GM21390 (cell line): ENCODE measurements at regions not wholly inside any gene's neighbourhood (a gene's known extent, or its start where the extent isn't known, plus 50 kb on each side); places are given as distances from the start of the nearest gene placed in this dataset.

Experiments used
- ATAC-seq: cut with Tn5 transposase; IDR thresholded peaks from one replicate; pipeline ENCODE4 v1.9.1; 2021; ENCODE audit not compliant: unreplicated experiment

DNA sequence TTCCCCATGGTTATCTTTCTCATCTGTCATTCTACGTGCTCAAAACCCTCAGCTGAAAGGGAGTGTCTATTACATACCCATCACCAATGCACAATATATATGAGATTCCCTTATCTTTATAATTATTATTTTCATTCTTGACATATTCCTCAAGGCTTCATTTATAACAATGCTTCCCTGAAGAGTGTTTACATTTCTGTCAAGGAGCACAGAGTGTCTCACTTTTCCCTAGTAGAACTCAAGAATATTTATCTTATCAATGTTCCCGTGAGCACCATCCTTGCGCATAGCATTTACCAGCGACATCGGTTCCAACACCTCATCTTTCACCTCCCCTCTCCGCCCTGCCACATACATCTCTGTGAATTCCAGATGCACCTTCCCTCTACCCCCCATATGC is 250.6 kb downstream of the PLA2G4A start:
- ATAC-seq: no peak

DNA sequence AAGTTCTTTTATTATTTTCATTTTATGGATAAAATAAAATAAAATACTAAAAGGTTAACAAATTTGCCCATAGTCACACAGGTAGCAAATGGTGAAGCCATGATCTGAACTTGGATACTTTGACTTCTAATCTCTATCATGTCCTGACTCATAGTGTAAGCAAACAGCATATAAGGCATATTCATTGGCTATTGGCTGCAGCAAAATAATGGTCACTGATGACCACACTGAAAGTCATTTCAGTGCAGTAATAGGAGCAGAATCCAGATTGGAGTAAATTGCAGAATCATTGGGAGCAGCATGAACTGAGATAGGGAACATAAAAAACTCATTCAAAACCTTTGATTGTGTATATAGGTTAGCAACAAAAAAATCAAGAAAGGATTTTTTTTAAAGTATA is 262.9 kb downstream of the PLA2G4A start:
- no peak for ATAC-seq

DNA sequence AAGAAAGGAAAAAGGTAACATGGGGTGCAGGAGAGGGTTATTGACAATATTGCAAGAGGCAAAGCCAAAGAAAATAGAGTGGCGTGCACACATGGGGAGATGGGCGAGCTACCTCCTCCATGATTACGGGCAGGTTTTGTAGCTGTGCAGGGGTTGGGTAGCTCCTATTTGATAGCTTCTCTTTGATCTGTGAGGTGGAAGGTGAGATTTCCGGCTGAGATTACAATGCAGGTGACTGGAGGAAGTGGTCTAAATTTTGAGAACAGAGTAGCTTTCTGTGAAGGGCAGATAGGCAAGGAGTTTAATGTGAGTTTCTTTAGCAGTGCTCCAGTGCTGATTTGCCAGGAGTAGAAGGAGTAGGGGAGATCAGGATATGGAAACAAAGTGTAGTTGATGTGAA is 263.4 kb downstream of the PLA2G4A start:
- no peak for ATAC-seq

DNA sequence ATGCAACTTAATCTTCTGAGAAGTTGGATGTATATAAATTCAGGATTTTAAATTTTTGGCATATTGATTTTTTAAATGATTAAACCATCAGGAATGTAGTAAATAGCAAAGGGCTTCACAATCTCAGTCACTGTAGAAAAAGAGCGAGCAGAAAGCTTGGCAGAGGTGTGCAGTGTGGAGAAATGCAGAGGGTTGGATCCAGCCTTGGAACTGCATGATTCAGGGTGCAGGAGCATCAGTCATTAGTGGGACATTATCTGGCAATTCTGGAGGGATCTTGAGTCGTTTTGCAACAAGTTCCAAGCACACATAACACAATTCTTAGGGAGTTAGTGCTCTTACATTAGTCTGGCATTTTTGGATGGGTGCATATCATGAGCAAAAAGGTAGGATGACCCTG is 267.9 kb downstream of the PLA2G4A start:
- ATAC-seq: no peak

DNA sequence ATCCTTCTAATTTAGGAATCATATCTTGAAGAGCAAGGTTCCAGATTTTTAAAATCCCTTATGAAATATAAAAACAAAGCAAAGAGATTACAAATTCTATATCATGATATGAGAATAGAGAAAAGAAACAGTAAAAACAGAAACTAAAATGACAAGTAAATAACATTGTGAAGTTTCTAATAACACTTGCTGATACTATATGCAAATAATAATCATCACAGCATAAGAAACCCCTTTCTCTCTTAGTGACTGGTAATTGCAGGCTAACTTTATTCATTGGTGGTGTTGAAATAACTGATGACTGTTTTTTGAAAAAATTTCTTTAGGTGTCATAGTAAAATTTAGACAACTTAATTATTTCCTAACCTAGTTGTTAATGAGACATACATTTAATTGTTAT is 281.6 kb downstream of the PLA2G4A start:
- peak; percentile 61 for ATAC-seq

DNA sequence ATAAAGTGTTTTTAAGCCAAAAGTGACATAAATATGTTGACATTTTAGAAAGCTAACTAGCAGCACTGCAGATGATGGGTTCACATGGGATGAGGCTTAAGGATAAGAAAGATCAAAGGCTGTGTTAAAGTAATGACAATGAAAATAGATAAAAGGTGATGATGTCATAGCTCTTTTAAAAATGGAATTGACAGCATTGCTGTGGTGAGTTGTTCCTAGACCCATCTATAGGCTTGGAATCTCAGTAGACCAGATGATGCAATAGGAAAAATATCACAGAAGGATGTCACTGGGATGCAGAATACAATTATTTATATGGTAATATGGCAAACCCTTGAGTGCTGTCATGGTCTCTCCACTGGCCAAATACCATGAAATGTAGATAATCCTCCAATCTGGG is 286.0 kb downstream of the PLA2G4A start:
- ATAC-seq: no peak

DNA sequence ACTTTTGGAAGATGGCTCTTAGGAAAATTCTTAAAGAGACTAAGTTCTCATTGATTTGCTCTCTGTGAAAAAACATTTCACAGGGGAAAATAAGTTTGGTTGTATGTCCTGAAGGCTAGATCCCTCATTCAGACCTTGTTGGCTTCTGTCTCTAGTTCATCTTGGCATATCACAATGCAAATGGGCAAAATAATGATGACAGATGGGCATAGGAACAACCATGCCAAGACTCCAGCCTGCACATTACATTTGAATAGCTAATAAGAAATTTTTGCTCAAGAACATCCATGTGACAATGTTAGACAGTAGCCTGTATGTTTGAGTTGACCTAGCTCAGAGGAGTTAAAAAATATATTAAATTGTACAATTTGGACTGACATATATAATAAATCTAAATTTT is 292.9 kb downstream of the PLA2G4A start:
- no peak for ATAC-seq

DNA sequence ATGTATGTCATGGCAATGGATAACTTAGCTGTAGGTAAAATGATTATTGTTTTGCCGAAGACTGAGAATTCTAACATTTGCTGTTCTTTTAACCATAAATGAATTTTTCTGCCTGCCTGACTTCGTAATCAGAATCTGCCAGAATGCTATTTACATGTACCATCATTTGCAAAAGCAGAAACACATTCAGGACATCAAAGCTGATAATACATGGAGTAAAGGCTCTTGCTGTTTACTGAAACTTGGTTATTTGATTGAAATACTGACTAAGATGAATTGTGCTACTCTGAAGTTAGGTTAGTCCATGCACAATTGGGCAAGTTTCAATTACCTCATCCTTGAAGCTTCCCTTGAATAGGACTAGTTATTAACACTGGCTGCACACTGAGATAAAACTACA is 293.8 kb downstream of the PLA2G4A start:
- ATAC-seq: no peak

DNA sequence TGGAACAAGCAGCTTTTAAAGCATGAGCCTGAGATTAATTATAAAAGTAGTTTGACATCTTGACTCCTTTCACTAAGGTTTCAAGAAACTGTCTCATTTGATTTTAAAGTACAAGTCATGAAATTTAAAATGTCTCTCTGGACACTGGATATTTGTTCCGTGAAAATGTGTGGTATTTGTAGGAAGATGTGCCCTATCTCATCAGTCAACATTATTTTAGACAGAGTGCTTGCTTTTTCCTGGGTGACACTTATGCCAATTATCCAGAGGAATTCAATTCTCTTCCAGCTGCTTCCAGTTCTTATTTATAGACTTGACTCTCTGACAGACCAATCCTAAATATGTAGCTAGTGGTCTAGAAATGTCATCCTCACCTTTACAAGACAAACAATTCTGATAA is 300.4 kb downstream of the PLA2G4A start:
- no peak for ATAC-seq

DNA sequence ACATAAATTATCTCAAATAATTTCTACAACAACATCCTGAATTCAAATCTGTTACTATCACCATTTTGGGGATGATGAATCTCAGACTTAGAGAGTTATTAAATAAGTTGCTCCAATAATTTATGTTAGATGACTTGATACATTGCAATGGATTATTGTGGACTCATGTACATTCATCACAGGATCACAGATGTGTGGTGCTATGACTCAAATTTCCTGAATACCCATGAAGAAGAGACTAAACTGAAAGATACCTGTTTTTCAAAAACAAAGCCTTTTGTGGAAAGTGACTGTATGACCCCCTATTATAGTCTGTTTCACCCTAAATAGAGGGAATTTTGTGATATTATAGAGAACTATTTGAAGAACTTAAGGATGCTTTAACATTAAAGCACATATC is 315.0 kb downstream of the PLA2G4A start:
- no peak for ATAC-seq

DNA sequence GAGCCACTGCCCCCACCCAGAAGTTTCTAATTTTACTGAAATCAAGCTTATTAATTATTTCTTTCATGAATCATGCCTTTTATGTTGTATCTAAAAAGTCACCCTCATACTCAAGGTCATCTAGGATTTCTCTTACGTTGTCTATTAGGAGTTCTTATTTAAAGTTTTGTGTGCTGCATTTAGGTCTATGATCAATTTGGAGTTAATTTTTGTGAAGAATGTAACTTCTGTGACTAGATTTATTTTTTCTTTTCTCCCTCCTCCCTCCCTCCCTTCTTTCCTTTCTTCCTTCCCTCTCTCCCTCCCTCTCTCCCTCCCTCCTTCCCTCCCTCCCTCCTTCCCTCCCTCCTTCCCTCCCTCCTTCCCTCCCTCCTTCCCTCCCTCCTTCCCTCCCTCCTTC is 317.6 kb downstream of the PLA2G4A start:
- ATAC-seq: no peak

DNA sequence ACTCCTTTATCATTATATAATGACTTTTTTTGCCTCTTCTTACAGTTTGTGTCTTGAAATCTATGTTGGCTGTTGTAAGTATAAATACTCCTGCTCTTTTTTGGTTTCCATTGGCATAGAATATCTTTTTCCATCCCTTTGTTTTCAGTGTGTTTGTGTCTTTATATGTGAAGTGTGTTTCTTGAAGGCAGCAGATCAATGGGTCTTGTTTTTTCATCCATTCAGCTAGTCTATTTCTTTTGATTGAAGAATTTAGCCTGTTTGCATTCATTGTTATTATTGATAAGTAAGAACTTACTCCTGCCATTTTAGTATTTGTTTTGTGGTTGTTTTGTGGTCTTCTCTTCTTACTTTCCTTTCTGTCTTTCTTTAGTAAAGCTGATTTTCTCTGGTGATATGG is 322.8 kb downstream of the PLA2G4A start:
- ATAC-seq: no peak

DNA sequence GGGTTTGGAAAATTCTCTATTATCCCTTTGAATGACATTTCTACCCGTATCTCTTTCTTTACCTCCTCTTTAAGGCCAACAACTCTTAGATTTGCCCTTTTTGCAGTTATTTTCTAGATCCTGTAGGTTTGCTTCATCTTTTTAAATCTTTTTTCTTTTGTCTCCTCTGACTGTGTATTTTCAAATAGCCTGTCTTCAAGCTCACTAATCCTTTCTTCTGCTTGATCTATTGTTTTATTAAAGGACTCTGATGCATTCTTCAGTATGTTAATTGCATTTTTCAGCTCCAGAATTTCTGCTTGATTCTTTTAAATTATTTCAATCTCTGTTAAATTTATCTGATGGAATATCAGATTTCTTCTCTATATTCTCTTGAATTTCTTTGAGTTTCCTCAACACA is 324.3 kb downstream of the PLA2G4A start:
- ATAC-seq: no peak

DNA sequence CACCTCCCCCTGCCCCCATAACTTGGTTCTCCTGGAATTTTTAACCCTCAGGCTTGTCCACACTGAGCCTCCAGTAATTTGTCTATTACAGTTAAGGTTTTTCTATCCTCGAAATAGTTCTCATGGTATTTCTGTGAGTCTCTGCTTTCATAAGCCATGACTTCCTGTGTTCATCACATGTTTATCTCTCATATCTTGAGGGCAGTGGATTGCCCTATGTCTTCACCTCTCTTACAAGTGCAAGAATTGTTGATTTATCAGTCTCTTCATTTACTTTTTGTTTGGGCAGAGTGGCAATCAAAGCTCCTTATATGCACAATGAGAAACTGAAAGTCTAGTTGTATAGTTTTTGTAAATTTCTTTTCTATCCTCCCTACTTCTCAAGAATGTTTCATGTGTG is 328.4 kb downstream of the PLA2G4A start:
- ATAC-seq: no peak

DNA sequence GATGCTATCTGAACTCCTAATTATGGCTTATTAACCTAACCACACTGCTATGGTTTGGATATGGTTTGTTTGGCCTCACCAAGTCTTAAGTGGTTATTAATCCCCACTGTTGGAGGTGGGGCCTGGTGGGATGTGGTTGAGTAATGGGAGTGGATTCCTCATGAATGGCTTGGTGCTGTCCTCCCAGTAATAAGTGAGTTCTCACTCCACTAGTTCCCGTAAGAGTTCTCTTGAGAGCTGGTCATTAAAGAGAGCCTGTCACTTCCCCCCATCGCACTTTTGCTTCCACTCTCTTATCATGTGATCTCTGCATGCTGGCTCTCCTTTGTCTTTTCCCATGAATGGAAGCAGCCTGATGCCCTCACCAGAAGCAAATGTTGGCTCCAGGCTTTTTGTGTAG is 328.8 kb downstream of the PLA2G4A start:
- ATAC-seq: no peak

DNA sequence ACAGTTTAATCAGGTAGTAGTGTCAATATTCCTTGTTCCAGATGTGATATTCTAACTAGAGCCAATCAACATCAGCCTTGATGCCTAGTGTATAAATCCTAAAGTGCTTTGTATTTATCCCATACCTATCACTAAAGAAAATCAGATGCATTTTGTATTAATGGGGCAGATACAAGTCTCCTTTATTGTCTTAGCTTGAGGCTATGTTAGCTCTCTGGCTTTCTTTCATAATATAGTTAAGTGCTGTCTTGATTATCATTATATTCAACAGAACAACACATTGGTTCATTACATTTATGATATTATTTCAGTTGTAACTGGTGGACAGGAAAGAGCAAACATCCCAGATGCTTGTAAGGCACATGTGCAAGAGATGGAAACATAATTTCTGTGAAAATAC is 338.8 kb downstream of the PLA2G4A start:
- ATAC-seq: no peak

DNA sequence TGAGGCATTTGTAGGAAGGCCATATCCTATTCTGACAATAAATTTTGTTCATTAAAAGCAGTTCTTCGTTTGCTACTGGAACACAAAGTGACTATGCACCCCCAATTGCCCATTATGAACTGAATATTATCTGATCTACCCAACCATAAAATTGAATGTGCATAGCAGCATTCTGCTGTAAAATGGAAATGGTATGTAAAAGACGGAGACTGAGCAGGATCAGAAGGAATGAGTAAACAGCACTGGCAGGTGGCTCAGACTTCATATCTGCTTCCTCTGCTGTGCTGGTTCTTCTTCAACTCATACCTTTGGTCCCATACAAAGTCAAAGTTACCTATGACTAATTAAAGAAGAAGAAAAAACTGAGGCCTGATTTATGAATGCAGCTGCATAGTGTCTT is 339.5 kb downstream of the PLA2G4A start:
- no peak for ATAC-seq

DNA sequence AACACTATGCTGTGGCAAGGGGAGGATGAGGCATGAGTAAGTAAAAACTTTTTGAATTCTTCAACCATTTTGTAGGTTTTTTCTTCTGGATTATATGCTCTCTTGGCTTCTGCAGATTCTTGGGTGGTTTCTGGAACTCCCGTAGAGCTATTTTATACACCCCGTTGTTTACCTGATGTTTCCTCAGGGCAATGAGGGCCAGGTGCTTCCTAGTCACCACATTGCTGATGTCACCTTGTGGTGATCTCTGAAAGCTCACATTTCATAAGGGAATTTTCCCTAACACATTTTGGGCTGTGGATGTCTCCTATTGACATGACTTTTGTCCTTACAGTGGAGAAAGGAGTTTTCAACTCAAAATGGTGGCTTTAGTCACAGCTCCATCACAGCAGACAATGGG is 356.6 kb downstream of the PLA2G4A start:
- ATAC-seq: no peak

DNA sequence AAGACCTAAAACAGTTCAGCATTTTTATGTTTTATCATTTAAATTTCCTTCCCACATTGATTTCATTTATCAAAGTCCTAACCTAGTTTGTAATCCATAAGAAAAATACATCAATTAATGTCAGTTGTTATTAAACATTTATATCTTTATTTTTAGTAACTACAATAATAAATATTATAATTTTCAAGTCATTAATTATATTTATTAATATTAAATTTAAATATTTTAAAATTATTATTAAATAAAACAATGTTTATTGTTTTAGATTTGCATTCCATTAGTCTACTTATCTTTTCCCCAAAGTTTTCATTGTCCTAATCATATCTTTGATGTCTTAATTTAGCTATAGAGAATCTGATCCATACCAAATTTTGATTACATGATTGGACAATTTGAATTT is 368.9 kb downstream of the PLA2G4A start:
- ATAC-seq: no peak

DNA sequence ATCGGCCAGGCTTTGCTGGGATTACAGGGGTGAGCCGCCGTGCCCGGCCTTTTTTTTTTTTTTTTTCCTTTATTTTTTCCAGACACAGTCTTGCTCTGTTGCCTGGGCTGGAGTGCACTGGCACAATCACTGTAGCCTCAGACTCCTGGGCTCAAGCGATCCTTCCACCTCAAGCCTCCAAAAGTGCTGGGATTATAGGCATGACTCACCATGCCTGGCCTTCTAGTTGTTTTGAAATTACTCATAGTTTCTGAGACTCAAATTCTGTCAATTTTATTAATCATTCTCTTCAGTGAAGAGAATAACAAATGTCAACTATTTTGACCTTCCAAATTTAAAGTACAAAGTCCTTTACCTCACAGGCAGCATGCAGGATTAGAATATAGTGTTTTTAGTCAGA is 374.5 kb downstream of the PLA2G4A start:
- no peak for ATAC-seq

DNA sequence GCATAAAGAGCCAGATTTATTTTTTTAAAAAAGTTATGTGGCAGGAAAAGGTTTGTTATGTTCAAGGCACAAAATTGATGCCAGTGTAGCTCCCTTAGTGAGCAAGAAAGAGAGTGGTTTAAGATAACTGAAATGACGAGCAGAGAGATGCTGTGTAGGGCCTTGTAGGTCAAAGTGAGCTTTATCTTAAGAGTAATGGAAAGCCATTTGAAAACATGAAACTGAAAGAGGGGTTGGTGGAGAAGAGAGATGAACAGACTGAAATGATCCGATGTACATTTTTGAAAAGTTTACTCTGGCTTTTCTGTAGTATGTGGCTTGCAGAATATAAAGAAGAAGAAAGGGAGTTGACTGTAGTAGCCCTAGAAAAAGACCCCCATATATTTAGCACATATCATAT is 383.6 kb downstream of the PLA2G4A start:
- ATAC-seq: no peak

DNA sequence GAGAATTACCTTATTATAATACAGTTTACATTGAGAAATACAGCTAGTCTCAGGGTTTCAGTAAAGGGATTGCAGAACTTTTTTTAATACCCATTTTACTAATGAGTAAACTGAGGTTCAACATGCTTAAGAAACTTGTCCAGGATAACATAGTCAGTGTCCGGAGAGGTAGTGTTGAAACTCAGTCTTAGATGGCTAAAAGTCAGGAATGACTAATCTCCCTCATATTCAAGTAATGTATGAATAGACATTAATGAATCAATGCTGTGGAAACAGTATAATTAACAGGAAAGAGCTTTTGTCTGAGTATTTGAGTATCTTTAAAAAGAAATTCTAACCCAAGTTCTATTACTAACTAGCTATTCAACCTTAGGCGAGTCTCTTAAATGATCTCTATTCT is 397.6 kb downstream of the PLA2G4A start:
- no peak for ATAC-seq

DNA sequence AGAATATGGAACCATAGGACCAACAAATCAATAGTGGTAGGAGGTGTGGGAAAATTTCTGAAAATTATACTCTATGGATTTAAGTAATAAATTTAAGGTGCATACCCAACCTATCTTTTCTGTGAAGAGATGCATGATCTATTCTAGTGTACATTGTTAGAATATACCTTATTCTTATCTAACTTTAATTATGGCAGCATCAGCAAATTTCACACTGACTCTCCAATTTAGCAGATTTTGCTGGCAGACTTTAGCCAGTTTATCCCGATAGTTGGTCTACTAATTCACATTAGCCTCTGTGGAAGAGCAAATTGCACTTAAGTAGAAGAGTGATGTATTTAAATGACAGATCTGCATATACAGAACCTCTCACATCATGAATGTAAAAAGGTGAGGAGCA is 400.0 kb downstream of the PLA2G4A start:
- ATAC-seq: no peak

DNA sequence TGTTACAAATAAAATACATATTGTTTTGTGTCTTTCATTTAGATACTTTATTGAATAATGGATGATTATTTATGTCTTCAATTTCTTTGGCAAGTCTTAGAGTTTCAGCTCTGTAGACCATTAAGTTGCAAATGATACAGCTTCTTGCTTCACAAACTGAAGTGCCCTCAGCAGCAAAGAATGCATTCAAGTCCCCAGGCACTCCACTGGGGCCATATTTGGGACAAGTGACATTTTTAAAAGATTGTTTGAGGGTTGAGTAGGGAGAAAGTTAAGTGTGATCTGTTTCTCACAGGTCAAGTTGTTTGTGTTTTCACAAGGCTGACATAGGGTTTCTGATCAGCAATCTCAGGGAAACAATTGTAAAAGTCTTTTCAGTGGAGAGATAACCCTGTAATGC is 400.7 kb downstream of the PLA2G4A start:
- ATAC-seq: no peak
